ENCODE measurements at regions not wholly inside any gene's neighbourhood (a gene's known extent, or its start where the extent isn't known, plus 50 kb on each side); places are given as distances from the start of the nearest gene placed in this dataset.

DNA sequence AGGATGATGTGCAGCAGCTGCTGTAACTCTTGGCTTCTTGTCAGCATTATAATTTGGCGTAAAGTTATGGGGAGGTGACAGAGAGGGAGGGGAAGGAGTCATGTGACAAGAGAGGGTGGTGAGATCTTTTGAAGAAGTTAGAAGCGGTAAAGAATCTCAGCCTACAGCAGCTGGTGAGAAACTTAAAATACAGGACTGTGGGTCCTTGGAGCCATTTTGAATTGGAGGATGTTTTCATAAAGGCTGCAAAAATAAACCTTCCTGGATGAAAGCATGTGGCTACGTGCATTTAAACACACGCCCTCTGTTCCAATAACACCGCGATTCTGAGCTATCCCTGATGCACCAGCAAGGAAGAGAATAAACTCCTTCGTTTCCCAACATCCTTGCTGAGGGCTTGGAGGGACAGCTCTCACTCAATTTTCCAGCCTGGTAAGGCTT lies 133.7 kb downstream of the TMEM30B start:
- no peaks in the 10 kb centered on the region for H3K27me3 ChIP-seq (ENCODE audit: insufficient read depth, low read depth)
- H3K4me2 ChIP-seq: no peak overlapping the region
- no peaks in the 10 kb centered on the region for H3K36me3 ChIP-seq (ENCODE audit: low read depth)
- intact Hi-C loops (cut with micrococcal nuclease; ENCODE audit: unreplicated experiment): no loop called here
- no peak overlapping the region for H3K4me3 ChIP-seq
- TF ChIP-seq, protein P1, sequence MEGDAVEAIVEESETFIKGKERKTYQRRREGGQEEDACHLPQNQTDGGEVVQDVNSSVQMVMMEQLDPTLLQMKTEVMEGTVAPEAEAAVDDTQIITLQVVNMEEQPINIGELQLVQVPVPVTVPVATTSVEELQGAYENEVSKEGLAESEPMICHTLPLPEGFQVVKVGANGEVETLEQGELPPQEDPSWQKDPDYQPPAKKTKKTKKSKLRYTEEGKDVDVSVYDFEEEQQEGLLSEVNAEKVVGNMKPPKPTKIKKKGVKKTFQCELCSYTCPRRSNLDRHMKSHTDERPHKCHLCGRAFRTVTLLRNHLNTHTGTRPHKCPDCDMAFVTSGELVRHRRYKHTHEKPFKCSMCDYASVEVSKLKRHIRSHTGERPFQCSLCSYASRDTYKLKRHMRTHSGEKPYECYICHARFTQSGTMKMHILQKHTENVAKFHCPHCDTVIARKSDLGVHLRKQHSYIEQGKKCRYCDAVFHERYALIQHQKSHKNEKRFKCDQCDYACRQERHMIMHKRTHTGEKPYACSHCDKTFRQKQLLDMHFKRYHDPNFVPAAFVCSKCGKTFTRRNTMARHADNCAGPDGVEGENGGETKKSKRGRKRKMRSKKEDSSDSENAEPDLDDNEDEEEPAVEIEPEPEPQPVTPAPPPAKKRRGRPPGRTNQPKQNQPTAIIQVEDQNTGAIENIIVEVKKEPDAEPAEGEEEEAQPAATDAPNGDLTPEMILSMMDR (conservative IDR thresholded peaks at IDR 0.05): no peak
- TF ChIP-seq EZH2 (IDR thresholded peaks at IDR 0.05; ENCODE audit: low read depth): no peak
- POLR2A ChIA-PET (ENCODE audit: unreplicated experiment): no interaction called here
- H3K9me3 ChIP-seq (ENCODE audit: insufficient read depth, low read depth): peaks cover 14% of the 10 kb centered on the region; the same call in 1 of the 2 replicates
- no peaks in the 10 kb centered on the region for H3K79me2 ChIP-seq (ENCODE audit: low read depth)
- H3F3A ChIP-seq (ENCODE audit: insufficient read depth, low read depth): no peaks in the 10 kb centered on the region
- BruUV-seq (replicated peaks): TSS peak; percentile 57
- H3K4me1 ChIP-seq (replicated peaks; ENCODE audit: insufficient read depth): no peaks in the 10 kb centered on the region
- no peak for DNase-seq
- no peak overlapping the region for H2AFZ ChIP-seq
- H4K20me1 ChIP-seq (ENCODE audit: insufficient read depth): no peaks in the 10 kb centered on the region
- H3K9me2 ChIP-seq (ENCODE audit: insufficient read depth): no peaks in the 10 kb centered on the region
- CTCF ChIA-PET: interaction anchor here (0.7 kb wide), 2 partner anchors 85 to 265 kb away, joined by 4 to 6 read pairs; no protein-coding TSS in a partner anchor
- no peak overlapping the region for H3K27ac ChIP-seq

DNA sequence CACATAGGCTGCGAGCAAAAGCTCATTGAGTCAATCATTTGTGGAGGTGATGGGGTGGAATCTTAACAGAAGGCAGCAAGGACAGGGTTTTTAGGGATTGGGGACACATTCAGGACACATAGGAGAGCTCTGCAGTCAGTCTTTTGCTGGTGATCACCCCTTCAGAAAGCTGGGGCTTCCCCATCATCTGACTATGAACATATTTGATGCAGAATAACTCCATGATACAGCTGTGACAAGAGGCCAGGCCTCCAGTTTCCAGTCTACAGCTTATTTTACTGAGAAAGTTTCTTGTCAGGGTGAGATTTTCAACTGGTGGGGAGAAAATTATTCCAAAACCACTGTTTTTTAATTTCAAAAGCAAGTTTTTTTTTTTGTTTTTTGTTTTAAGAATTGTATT lies 134.2 kb downstream of the TMEM30B start:
- Histone ChIP-seq H3K27ac (no peak overlapping the region), H3K36me3 (ENCODE audit: low read depth) (no peaks in the 10 kb centered on the region), H3K4me3 (no peak overlapping the region), H3K27me3 (ENCODE audit: insufficient read depth, low read depth) (no peaks in the 10 kb centered on the region), H3K9me2 (ENCODE audit: insufficient read depth) (no peaks in the 10 kb centered on the region), H3K4me1 (replicated peaks; ENCODE audit: insufficient read depth) (no peaks in the 10 kb centered on the region), H3F3A (ENCODE audit: insufficient read depth, low read depth) (no peaks in the 10 kb centered on the region), H4K20me1 (ENCODE audit: insufficient read depth) (no peaks in the 10 kb centered on the region), H3K9me3 (ENCODE audit: insufficient read depth, low read depth) (peaks cover 14% of the 10 kb centered on the region; the same call in 1 of the 2 replicates), H3K4me2 (no peak overlapping the region), H2AFZ (no peak overlapping the region), H3K79me2 (ENCODE audit: low read depth) (no peaks in the 10 kb centered on the region)
- TF ChIP-seq EZH2 (IDR thresholded peaks at IDR 0.05; ENCODE audit: low read depth): no peak
- TF ChIP-seq, protein P1 (conservative IDR thresholded peaks at IDR 0.05): no peak
- no peak for DNase-seq
- no TSS peak for BruUV-seq (replicated peaks)
- CTCF ChIA-PET: interaction anchor here (0.7 kb wide), 2 partner anchors 85 to 265 kb away, joined by 4 to 6 read pairs; no protein-coding TSS in a partner anchor
- intact Hi-C loops (cut with micrococcal nuclease; ENCODE audit: unreplicated experiment): no loop called here
- POLR2A ChIA-PET (ENCODE audit: unreplicated experiment): no interaction called here

DNA sequence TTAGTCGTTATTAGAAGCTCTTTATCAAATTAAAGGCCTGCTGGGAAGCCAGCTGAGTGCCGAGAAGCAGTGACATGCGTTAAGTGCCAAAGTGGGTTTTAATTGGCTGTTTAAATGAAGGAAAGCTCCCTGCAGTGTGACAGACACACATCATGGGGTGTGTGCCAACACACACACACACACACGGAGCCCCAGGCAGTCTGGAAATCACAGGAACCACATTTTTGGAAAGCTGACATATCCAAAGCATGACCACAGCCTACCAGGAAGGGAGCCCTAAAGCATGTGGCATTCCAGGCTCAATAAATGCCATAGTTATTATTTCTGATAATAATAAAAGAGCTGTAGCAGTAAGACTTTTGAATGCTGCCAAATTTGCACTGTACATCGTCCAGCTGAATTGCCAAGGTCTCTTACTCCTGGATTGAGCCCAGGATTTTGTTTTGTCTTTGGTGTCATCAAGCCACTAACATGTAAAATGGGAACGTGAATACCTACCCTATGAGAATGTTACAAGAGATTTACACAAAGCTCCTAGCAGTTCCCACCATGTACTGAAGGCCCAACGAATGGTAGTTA lies 135.1 kb downstream of the TMEM30B start:
- H3K4me3 ChIP-seq: no peak overlapping the region
- H3K9me3 ChIP-seq (ENCODE audit: insufficient read depth, low read depth): peaks cover 14% of the 10 kb centered on the region; the same call in 1 of the 2 replicates
- DNase-seq: no peak
- TF ChIP-seq, protein P1 (conservative IDR thresholded peaks at IDR 0.05): no peak
- TF ChIP-seq EZH2 (IDR thresholded peaks at IDR 0.05; ENCODE audit: low read depth): no peak
- intact Hi-C loops (cut with micrococcal nuclease; ENCODE audit: unreplicated experiment): no loop called here
- no peak overlapping the region for H2AFZ ChIP-seq
- H3K27ac ChIP-seq: no peak overlapping the region
- POLR2A ChIA-PET (ENCODE audit: unreplicated experiment): no interaction called here
- H3K79me2 ChIP-seq (ENCODE audit: low read depth): no peaks in the 10 kb centered on the region
- H3K36me3 ChIP-seq (ENCODE audit: low read depth): no peaks in the 10 kb centered on the region
- H3K9me2 ChIP-seq (ENCODE audit: insufficient read depth): no peaks in the 10 kb centered on the region
- no peaks in the 10 kb centered on the region for H3K4me1 ChIP-seq (replicated peaks; ENCODE audit: insufficient read depth)
- BruUV-seq (replicated peaks): no TSS peak
- H3K27me3 ChIP-seq (ENCODE audit: insufficient read depth, low read depth): no peaks in the 10 kb centered on the region
- H3F3A ChIP-seq (ENCODE audit: insufficient read depth, low read depth): no peaks in the 10 kb centered on the region
- H4K20me1 ChIP-seq (ENCODE audit: insufficient read depth): no peaks in the 10 kb centered on the region
- no peak overlapping the region for H3K4me2 ChIP-seq
- CTCF ChIA-PET: no interaction called here
